ENCODE measurements at regions not wholly inside any gene's neighbourhood (a gene's known extent, or its start where the extent isn't known, plus 50 kb on each side); places are given as distances from the start of the nearest gene placed in this dataset.

GRCh38 chr12:126108247-126108646 lies 1043.0 kb downstream of the AACS start:
- H3K27me3 Mint-ChIP-seq (ENCODE audit: low read depth in 2 of 2): no peaks in the 10 kb centered on the region
- Histone ChIP-seq H3K36me3 (ENCODE audit: control insufficient read depth, insufficient read depth, low read length) (no peaks in the 10 kb centered on the region), H3K4me1 (ENCODE audit: control insufficient read depth, insufficient read depth, low read length) (no peaks in the 10 kb centered on the region), H3K27ac (ENCODE audit: low read length) (no peak overlapping the region), H3K4me3 (ENCODE audit: low read length) (no peak overlapping the region), H3K27me3 (ENCODE audit: control insufficient read depth, insufficient read depth, low read length) (no peaks in the 10 kb centered on the region), H3K9me3 (ENCODE audit: control insufficient read depth, insufficient read depth, low read length) (no peaks in the 10 kb centered on the region)
- H3K27ac Mint-ChIP-seq: no peak overlapping the region
- H3K4me3 Mint-ChIP-seq: no peak overlapping the region
- peaks cover 5% of the 10 kb centered on the region in 2 donors for H3K9me3 Mint-ChIP-seq
- ATAC-seq (no peak), DNase-seq (no peak)
- no peaks in the 10 kb centered on the region for H3K36me3 Mint-ChIP-seq
- TF ChIP-seq CTCF (IDR thresholded peaks at IDR 0.05): no peak
- intact Hi-C loops (cut with micrococcal nuclease): no loop called here
- H3K4me1 Mint-ChIP-seq: no peaks in the 10 kb centered on the region
- 69% methylated on average over 3 of the region's 3 CpGs for WGBS (ENCODE audit: insufficient coverage)

- 100% methylated on average over 1 of the region's 1 CpG for WGBS (ENCODE audit: insufficient coverage)
- no peak overlapping the region for H3K27ac ChIP-seq (ENCODE audit: low read length)
These were observed 1046.9 kb downstream of the AACS start for GRCh38 chr12:126112141-126112540.

GRCh38 chr12:126112849-126113248 lies 1047.6 kb downstream of the AACS start:
- 92% methylated on average over 1 of the region's 1 CpG for WGBS (ENCODE audit: insufficient coverage)
- no peak overlapping the region for H3K27ac Mint-ChIP-seq
- H3K9me3 Mint-ChIP-seq: peaks cover 4 to 5% of the 10 kb centered on the region in 2 donors
- TF ChIP-seq CTCF (IDR thresholded peaks at IDR 0.05): no peak
- Histone ChIP-seq H3K4me3 (ENCODE audit: low read length) (no peak overlapping the region), H3K36me3 (ENCODE audit: control insufficient read depth, insufficient read depth, low read length) (no peaks in the 10 kb centered on the region), H3K4me1 (ENCODE audit: control insufficient read depth, insufficient read depth, low read length) (no peaks in the 10 kb centered on the region), H3K27me3 (ENCODE audit: control insufficient read depth, insufficient read depth, low read length) (no peaks in the 10 kb centered on the region), H3K9me3 (ENCODE audit: control insufficient read depth, insufficient read depth, low read length) (no peaks in the 10 kb centered on the region), H3K27ac (ENCODE audit: low read length) (no peak overlapping the region)
- H3K27me3 Mint-ChIP-seq (ENCODE audit: low read depth in 2 of 2): no peaks in the 10 kb centered on the region
- ATAC-seq: no peak
- H3K4me1 Mint-ChIP-seq: no peaks in the 10 kb centered on the region
- no peak for DNase-seq
- no peaks in the 10 kb centered on the region for H3K36me3 Mint-ChIP-seq
- intact Hi-C loops (cut with micrococcal nuclease): no loop called here
- H3K4me3 Mint-ChIP-seq: no peak overlapping the region

More at GRCh38 chr12:126112141-126112540, 1046.9 kb downstream of the AACS start:
- intact Hi-C loops (cut with micrococcal nuclease): no loop called here
- Mint-ChIP-seq H3K9me3 (peaks cover 5 to 7% of the 10 kb centered on the region in 2 donors), H3K27ac (no peak overlapping the region), H3K4me1 (no peaks in the 10 kb centered on the region), H3K36me3 (no peaks in the 10 kb centered on the region), H3K27me3 (ENCODE audit: low read depth in 2 of 2) (no peaks in the 10 kb centered on the region), H3K4me3 (no peak overlapping the region)
- H3K9me3 ChIP-seq (ENCODE audit: control insufficient read depth, insufficient read depth, low read length): no peaks in the 10 kb centered on the region
- no peaks in the 10 kb centered on the region for H3K36me3 ChIP-seq (ENCODE audit: control insufficient read depth, insufficient read depth, low read length)
- no peaks in the 10 kb centered on the region for H3K4me1 ChIP-seq (ENCODE audit: control insufficient read depth, insufficient read depth, low read length)
- DNase-seq (no peak), ATAC-seq (no peak)
- TF ChIP-seq CTCF (IDR thresholded peaks at IDR 0.05): no peak
- H3K4me3 ChIP-seq (ENCODE audit: low read length): no peak overlapping the region
- no peaks in the 10 kb centered on the region for H3K27me3 ChIP-seq (ENCODE audit: control insufficient read depth, insufficient read depth, low read length)

- peaks cover 4 to 5% of the 10 kb centered on the region in 2 donors for H3K9me3 Mint-ChIP-seq
- no peaks in the 10 kb centered on the region for H3K36me3 ChIP-seq (ENCODE audit: control insufficient read depth, insufficient read depth, low read length)
- H3K9me3 ChIP-seq (ENCODE audit: control insufficient read depth, insufficient read depth, low read length): no peaks in the 10 kb centered on the region
- TF ChIP-seq CTCF (IDR thresholded peaks at IDR 0.05): no peak
- no peak overlapping the region for H3K4me3 ChIP-seq (ENCODE audit: low read length)
- H3K36me3 Mint-ChIP-seq: no peaks in the 10 kb centered on the region
- 88% methylated on average over 2 of the region's 5 CpGs for WGBS (ENCODE audit: insufficient coverage)
- H3K27ac Mint-ChIP-seq: no peak overlapping the region
- ATAC-seq: no peak
- H3K4me1 ChIP-seq (ENCODE audit: control insufficient read depth, insufficient read depth, low read length): no peaks in the 10 kb centered on the region
- intact Hi-C loops (cut with micrococcal nuclease): no loop called here
- H3K4me3 Mint-ChIP-seq: no peak overlapping the region
- no peaks in the 10 kb centered on the region for H3K4me1 Mint-ChIP-seq
- DNase-seq: no peak
- no peaks in the 10 kb centered on the region for H3K27me3 Mint-ChIP-seq (ENCODE audit: low read depth in 2 of 2)
- H3K27ac ChIP-seq (ENCODE audit: low read length): no peak overlapping the region
- H3K27me3 ChIP-seq (ENCODE audit: control insufficient read depth, insufficient read depth, low read length): no peaks in the 10 kb centered on the region
These were observed 1049.2 kb downstream of the AACS start for GRCh38 chr12:126114441-126114840.

All from natural killer cell (primary cell).